ENCODE measurements at regions not wholly inside any gene's neighbourhood (a gene's known extent, or its start where the extent isn't known, plus 50 kb on each side); places are given as distances from the start of the nearest gene placed in this dataset.
"Not testable (repeated sequence)": the region's sequence is repeated elsewhere in the genome, so short reads cannot be mapped to it uniquely, and the experiment has no call there.

DNA sequence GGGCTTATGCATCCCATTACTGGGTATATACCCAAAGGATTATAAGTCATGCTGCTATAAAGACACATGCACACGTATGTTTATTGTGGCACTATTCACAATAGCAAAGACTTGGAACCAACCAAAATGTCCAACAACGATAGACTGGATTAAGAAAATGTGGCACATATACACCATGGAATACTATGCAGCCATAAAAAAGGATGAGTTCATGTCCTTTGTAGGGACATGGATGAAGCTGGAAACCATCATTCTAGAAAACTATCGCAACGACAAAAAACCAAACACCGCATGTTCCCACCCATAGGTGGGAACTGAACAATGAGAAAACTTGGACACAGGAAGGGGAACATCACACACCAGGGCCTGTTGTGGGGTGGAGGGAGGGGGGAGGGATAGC, 323.3 kb upstream of the FGF16 start:
- not testable (repeated sequence) for TF ChIP-seq USF2 (IDR thresholded peaks at IDR 0.05; ENCODE audit: low read depth, low read length); CTCF (conservative IDR thresholded peaks at IDR 0.05; ENCODE audit: low read depth, low read length); RAD21 (IDR thresholded peaks at IDR 0.05; ENCODE audit: low read length); NFE2L2 (IDR thresholded peaks at IDR 0.05; ENCODE audit: low read depth, low read length); RFX5 (IDR thresholded peaks at IDR 0.05; ENCODE audit: low read depth, low read length); BHLHE40 (IDR thresholded peaks at IDR 0.05; ENCODE audit: low read depth, low read length); POLR2A (IDR thresholded peaks at IDR 0.05; ENCODE audit: low read depth, low read length); MAFK (IDR thresholded peaks at IDR 0.05; ENCODE audit: low read depth, low read length); MXI1 (IDR thresholded peaks at IDR 0.05; ENCODE audit: borderline replicate concordance, low read depth, low read length)

Data from IMR-90 (cell line).